Activated CD4-positive, alpha-beta T cell treated with anti-CD3 and anti-CD28 coated beads, Interleukin-2, amount 10 ng/mL, durations not matched to agents 7 days and 5 days (primary cell): ENCODE measurements at regions not wholly inside any gene's neighbourhood (a gene's known extent, or its start where the extent isn't known, plus 50 kb on each side); places are given as distances from the start of the nearest gene placed in this dataset.

Experiments
- CTCF ChIA-PET: fragments of 350-600 bp; sonication (Branson Sonifier 250); formaldehyde crosslinking; loops from one replicate; lab custom pipeline; 2021; ENCODE audit warnings: antibody characterized with exemption; lab: Charles Lee
- POLR2A ChIA-PET: fragments of 350-600 bp; sonication (Branson Sonifier 250); formaldehyde crosslinking; loops from one replicate; lab custom pipeline; 2021; ENCODE audit warnings: antibody characterized with exemption; lab: Charles Lee
- DNase-seq: peaks from one replicate; pipeline ENCODE4 v3.0.0-alpha.2; 2020
- H3K27ac Mint-ChIP-seq: one replicate; pipeline ENCODE4 v1.8.0; 2021; ENCODE audit warnings: mild to moderate bottlenecking, moderate library complexity, mixed read lengths
- H3K27me3 Mint-ChIP-seq: one replicate; pipeline ENCODE4 v1.8.0; 2021; ENCODE audit warnings: mixed read lengths
- H3K36me3 Mint-ChIP-seq: one replicate; pipeline ENCODE4 v1.8.0; 2021; ENCODE audit warnings: low read depth, mixed read lengths
- H3K4me1 Mint-ChIP-seq: one replicate; pipeline ENCODE4 v1.8.0; 2021; ENCODE audit warnings: mixed read lengths
- H3K4me3 Mint-ChIP-seq: one replicate; pipeline ENCODE4 v1.8.0; 2021; ENCODE audit warnings: mild to moderate bottlenecking, moderate library complexity, mixed read lengths
- H3K9me3 Mint-ChIP-seq: one replicate; pipeline ENCODE4 v1.8.0; 2021; ENCODE audit warnings: mixed read lengths

DNA sequence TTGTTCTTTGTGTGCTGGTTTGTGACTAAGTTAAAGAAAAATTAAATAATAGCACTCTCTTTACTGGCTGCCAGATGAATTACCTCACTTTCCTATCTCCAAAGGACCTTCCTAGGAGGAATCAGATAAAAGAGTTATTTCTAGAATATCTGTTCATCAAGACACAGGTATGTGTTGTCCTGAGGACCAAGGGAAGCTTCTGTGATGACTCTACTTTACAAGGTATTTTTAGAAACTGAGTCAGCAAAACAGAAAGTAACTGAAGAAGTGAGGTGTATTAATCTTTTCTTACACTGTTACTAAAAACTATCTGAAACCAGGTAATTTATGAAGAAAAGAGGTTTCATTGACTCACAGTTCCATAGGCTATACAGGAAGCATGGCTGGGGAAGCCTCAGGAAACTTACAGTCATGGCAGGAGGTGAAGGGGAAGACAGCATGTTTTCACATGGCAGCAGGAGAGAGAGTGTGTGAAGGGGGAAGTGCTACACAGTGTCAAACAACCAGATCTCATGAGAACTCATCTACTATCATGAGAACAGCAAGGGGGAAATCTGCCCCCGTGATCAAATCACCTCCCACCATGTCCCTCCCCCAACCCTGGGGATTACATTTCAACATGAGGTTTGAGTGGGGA, 189.2 kb upstream of the DMAC1 start:
- H3K36me3 Mint-ChIP-seq, result peaks cover 3% of the 10 kb centered on the region
- POLR2A ChIA-PET, result no interaction called here
- CTCF ChIA-PET, result no interaction called here
- peaks cover under 1% of the 10 kb centered on the region for H3K4me1 Mint-ChIP-seq
- H3K27me3 Mint-ChIP-seq, result no peaks in the 10 kb centered on the region
- no peak overlapping the region for H3K27ac Mint-ChIP-seq
- no peak for DNase-seq
- no peak overlapping the region for H3K4me3 Mint-ChIP-seq
- peaks cover 6% of the 10 kb centered on the region for H3K9me3 Mint-ChIP-seq

DNA sequence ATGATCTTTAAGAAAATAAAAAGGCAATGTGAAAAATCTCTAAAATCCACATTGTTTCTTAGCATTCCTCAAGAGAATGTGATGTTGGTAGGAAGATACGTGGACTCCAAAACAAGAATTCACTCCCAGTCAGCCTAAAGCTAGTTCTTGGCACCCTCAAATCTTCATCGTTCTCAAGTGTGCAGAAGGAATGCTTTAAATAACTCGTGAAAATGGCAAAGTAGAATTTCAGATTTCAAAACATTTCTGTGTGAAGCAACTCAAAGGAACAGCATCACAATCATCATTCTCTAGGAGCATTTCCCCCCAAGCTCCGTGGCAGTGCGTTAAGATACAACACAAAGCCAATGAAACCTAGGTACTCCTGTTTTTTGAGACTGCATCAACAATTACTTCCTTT, 185.1 kb upstream of the DMAC1 start:
- CTCF ChIA-PET, result no interaction called here
- peaks cover 36% of the 10 kb centered on the region for H3K4me1 Mint-ChIP-seq

DNA sequence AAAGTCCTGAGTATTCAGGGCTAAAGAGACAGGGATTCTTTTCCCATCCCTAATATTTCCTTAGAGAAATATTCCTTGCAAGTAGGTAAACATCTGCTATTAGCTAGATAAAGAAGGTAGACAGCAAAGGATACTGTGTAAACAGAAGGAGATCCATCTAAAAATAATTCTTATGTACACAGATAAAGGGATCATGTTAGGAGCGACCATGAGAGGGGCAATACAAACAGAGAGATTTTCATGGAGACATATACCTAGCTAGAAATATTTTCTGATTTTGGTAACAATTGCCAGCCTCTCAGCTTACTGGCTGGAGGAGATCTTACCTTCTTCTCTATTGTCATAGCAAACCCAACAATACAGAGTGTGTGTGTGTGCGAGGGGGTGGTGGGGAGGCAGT, 184.6 kb upstream of the DMAC1 start:
- peaks cover 9% of the 10 kb centered on the region for H3K36me3 Mint-ChIP-seq
- no peak for DNase-seq
- H3K27ac Mint-ChIP-seq, result no peak overlapping the region
- peaks cover 7% of the 10 kb centered on the region for H3K9me3 Mint-ChIP-seq
- ChIA-PET POLR2A (no interaction called here), CTCF (interaction anchor here (1.5 kb wide), 1 partner anchor 191 kb away, joined by 3 read pairs; no protein-coding TSS in a partner anchor)
- no peak overlapping the region for H3K4me3 Mint-ChIP-seq
- H3K27me3 Mint-ChIP-seq, result no peaks in the 10 kb centered on the region
- H3K4me1 Mint-ChIP-seq, result peaks cover 38% of the 10 kb centered on the region

More for the DNA sequence above, 185.1 kb upstream of the DMAC1 start:
- Mint-ChIP-seq H3K27me3 (no peaks in the 10 kb centered on the region), H3K9me3 (peaks cover 7% of the 10 kb centered on the region), H3K36me3 (peaks cover 9% of the 10 kb centered on the region), H3K27ac (no peak overlapping the region), H3K4me3 (no peak overlapping the region)
- POLR2A ChIA-PET, result no interaction called here
- no peak for DNase-seq

DNA sequence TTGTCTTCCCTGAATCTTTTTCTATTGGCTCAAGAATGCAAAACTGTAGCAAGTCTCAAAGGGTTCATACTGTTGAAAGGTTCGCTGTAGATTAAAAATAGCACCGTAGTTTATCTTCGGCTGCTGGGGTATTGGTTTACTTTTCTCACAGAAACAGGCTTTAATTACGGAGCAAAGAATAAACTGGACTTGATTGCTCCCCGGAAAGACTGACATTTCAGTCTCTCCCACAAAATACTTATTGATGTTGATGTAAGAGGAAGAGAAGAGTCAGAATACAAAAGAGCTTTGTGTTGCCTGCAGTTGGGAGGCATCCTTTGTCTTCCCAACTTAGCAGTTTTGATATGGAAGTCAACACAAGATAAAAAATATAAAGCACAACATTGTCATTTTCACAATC, 183.9 kb upstream of the DMAC1 start:
- CTCF ChIA-PET, result interaction anchor here (1.5 kb wide), 1 partner anchor 190 kb away, joined by 3 read pairs; no protein-coding TSS in a partner anchor
- DNase-seq, result no peak
- Mint-ChIP-seq H3K27me3 (no peaks in the 10 kb centered on the region), H3K27ac (peak overlapping the region; percentile 96), H3K9me3 (peaks cover 8% of the 10 kb centered on the region), H3K4me3 (no peak overlapping the region), H3K36me3 (peaks cover 9% of the 10 kb centered on the region), H3K4me1 (peaks cover 42% of the 10 kb centered on the region)
- POLR2A ChIA-PET, result no interaction called here

DNA sequence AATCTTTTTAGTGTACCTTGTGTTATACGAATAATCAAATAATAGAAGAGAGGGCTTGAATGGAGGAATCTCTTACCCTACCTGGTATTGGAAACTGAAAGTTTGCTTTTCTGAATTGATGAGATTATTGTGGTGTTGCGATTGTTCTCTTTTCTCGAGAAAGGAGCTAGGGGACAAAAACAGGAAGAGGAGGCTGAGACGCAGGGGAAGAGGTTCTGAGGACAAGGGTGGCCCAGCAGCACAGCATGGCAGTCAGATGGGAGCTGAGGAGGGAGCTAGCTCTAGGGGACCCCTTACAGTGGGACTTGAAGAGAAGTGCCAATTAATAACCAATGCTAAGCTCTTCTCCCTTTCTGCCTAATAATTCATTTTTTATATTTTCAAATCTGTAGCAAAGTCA, 183.3 kb upstream of the DMAC1 start:
- peaks cover 9% of the 10 kb centered on the region for H3K36me3 Mint-ChIP-seq
- peak overlapping the region; percentile 96 for H3K27ac Mint-ChIP-seq
- no peaks in the 10 kb centered on the region for H3K27me3 Mint-ChIP-seq
- H3K9me3 Mint-ChIP-seq, result peaks cover 11% of the 10 kb centered on the region
- no peak overlapping the region for H3K4me3 Mint-ChIP-seq
- ChIA-PET POLR2A (no interaction called here), CTCF (interaction anchor here (1.5 kb wide), 1 partner anchor 190 kb away, joined by 3 read pairs; no protein-coding TSS in a partner anchor)
- H3K4me1 Mint-ChIP-seq, result peaks cover 48% of the 10 kb centered on the region
- DNase-seq, result no peak

DNA sequence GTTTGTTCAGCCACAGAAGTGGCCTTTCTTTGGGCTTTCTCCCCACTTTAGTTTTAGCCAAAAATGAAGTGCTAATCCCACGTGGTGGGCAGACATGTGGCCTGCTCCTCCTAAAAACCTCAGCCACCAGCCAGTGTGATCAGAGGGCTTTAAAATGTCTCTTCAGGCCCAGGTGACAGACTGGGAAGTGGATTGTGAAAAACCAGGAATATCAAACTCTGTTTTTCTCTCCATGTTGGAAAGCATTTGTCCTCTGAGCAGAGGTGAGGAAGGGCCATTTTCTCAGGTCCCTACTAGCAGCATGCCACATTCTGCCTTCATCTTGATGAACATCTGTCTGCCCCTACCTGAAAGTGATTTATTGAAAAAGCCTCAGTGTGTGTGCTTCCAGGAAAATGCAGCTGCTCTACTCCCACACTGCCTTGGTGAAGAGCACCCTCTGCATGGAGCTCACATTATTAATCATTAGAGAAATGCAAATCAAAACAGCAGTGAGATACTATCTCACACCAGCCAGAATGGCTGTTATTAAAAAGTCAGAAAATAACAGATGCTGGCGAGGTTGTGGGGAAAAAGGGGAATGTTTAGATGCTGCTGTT, 181.2 kb upstream of the DMAC1 start:
- POLR2A ChIA-PET, result no interaction called here
- Mint-ChIP-seq H3K4me3 (no peak overlapping the region), H3K9me3 (peaks cover 11% of the 10 kb centered on the region), H3K27ac (no peak overlapping the region), H3K4me1 (peaks cover 67% of the 10 kb centered on the region), H3K27me3 (no peaks in the 10 kb centered on the region), H3K36me3 (peaks cover 9% of the 10 kb centered on the region)
- CTCF ChIA-PET, result interaction anchor here (1.1 to 1.2 kb wide), 2 partner anchors 8 to 11 kb away, joined by 3 read pairs; no protein-coding TSS in a partner anchor
- DNase-seq, result no peak

DNA sequence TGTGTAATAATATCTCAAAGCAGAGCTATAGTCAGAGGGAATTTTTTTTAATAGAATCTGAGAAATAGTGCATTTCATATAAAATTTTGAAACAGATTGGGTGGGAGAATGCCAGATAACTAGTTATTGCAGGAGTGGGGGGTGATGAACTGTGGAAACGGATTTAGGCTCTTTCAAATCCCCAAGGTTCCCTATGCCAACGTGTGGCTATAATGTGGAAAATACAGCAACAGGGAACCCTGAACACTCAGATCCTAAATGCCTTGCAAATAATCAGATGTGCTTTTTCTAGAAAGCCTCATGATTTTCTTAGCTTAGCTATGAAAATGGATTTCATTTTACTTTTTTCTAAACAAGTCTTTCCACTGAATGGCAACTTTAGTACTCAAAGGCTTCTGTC, 180.5 kb upstream of the DMAC1 start:
- ChIA-PET CTCF (no interaction called here), POLR2A (no interaction called here)
- Mint-ChIP-seq H3K27me3 (no peaks in the 10 kb centered on the region), H3K4me3 (no peak overlapping the region), H3K4me1 (peaks cover 74% of the 10 kb centered on the region), H3K36me3 (peaks cover 10% of the 10 kb centered on the region), H3K27ac (no peak overlapping the region), H3K9me3 (peaks cover 11% of the 10 kb centered on the region)
- DNase-seq, result no peak

DNA sequence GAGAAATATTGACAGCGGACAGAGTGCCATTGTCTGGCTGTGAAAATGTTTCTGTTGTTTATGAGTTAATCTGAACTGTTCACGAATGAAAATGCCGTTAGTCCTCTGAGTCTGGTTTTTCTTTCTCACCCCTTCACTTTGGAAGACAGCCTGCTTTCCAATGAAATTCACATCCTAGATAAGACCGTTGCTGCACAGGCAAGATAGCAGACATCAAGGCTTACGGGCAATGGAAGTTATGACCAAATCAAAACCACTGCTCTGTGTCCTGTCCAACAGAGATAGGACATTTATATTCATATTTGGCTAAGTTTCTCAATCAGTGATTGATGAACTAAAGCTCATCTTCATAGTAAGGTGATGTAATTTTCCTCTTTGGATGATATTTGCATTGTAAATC, 180.0 kb upstream of the DMAC1 start:
- peaks cover 15% of the 10 kb centered on the region for H3K9me3 Mint-ChIP-seq
- ChIA-PET POLR2A (no interaction called here), CTCF (interaction anchor here (0.7 kb wide), 1 partner anchor 29 kb away, joined by 3 read pairs; no protein-coding TSS in a partner anchor)
- H3K27ac Mint-ChIP-seq, result no peak overlapping the region
- H3K36me3 Mint-ChIP-seq, result peaks cover 14% of the 10 kb centered on the region
- peaks cover 78% of the 10 kb centered on the region for H3K4me1 Mint-ChIP-seq
- no peaks in the 10 kb centered on the region for H3K27me3 Mint-ChIP-seq
- no peak for DNase-seq
- no peak overlapping the region for H3K4me3 Mint-ChIP-seq

DNA sequence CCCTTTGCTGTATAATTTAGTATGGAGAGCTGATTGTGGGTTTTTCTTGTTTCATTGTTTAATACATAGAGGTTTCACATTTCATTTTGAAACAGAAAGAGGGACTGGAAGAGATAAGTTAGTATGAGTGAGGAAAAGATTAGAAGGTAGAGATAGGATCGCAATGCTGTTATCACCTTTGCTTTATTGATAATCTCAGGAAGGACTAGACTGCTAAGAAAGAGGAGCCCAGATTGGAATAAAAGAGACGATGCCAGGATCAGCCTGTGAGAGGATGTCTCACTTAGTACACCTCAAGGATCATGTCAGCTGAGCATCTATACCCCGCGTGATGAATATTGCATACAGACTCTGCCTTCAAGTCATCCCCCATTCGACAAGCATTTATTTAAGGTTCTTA, 178.0 kb upstream of the DMAC1 start:
- Mint-ChIP-seq H3K4me1 (peaks cover 77% of the 10 kb centered on the region), H3K4me3 (no peak overlapping the region)

DNA sequence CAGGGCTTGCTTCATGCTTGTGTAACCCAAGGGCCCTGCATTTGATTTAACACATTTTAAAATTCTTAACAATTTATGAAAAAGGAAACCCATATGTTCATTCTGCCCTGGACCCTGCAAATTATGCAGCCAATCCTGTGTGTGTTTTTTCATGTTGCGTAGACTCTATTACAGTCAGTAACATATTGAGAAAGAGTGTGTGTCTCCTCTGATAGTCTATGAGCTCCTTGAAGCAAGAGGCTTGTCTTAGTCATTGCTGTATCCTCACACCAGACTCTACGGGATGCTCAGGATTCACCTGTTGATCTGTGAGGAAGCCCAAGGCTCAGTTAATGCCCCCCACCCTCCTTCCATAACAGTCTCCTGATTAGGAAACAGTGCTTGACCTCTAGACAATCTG, 177.3 kb upstream of the DMAC1 start:
- CTCF ChIA-PET, result no interaction called here
- Mint-ChIP-seq H3K4me1 (peaks cover 73% of the 10 kb centered on the region), H3K9me3 (peaks cover 9% of the 10 kb centered on the region), H3K36me3 (peaks cover 18% of the 10 kb centered on the region), H3K27ac (peak overlapping the region; percentile 96), H3K27me3 (no peaks in the 10 kb centered on the region), H3K4me3 (peak overlapping the region; percentile 24)
- POLR2A ChIA-PET, result no interaction called here
- DNase-seq, result no peak

More for the DNA sequence above, 178.0 kb upstream of the DMAC1 start:
- CTCF ChIA-PET, result no interaction called here
- peak overlapping the region; percentile 96 for H3K27ac Mint-ChIP-seq
- peaks cover 18% of the 10 kb centered on the region for H3K36me3 Mint-ChIP-seq
- POLR2A ChIA-PET, result no interaction called here
- no peaks in the 10 kb centered on the region for H3K27me3 Mint-ChIP-seq
- DNase-seq, result no peak
- peaks cover 9% of the 10 kb centered on the region for H3K9me3 Mint-ChIP-seq

DNA sequence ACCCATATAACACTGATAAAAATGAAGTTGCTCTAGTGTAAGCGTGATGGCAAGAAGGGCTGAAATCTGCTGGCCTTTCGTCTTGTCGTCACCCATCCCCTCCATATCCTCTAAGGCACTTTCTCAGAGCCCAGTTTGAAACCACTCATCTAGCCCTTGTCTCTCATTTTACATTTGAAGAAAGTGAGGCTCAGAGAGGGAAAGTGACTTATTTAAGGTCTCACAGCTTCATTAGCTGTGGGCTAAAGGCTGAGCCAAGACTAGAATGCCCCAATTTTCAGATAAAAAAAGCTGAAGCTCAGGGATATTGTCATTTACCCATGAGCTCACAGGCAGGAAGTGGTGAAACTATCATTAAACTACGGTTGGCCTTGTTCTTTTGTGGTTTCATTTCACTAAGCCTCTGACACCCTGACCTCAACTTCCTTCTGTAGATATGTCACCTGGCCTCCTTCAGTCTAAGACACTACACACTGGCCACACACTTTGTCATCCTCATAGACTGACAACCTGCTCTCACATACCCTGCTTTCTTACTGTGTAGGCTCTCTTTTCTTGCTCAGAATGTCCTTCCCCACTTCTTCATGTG, 176.7 kb upstream of the DMAC1 start:
- ChIA-PET POLR2A (no interaction called here), CTCF (interaction anchor here (0.6 to 1.3 kb wide), 3 partner anchors 9 to 28 kb away, joined by 3 to 5 read pairs (median 4); no protein-coding TSS in a partner anchor)
- Mint-ChIP-seq H3K9me3 (peaks cover 9% of the 10 kb centered on the region), H3K36me3 (peaks cover 14% of the 10 kb centered on the region), H3K27ac (peak overlapping the region; percentile 96), H3K27me3 (no peaks in the 10 kb centered on the region), H3K4me1 (peaks cover 67% of the 10 kb centered on the region), H3K4me3 (peak overlapping the region; percentile 38)
- DNase-seq, result peak; percentile 81

DNA sequence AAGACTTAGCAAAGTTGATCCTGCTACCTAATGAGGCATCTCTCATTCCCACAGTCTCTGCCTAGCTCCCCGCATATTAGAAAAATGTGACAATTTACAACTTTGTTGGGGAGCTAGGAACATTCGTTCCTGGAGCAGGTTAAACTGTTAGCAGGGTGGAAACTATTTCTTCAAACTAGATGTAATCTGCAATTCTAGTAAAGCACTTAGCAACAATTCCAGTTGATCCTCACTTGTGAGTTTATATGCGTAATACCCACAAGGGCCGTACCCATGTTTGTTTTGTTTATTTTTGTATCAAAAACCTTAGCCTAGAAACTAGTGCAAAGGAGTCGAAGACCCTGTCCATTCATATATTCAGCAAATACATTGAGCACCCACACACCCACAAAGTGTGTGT, 175.8 kb upstream of the DMAC1 start:
- Mint-ChIP-seq H3K4me1 (peaks cover 59% of the 10 kb centered on the region), H3K27me3 (no peaks in the 10 kb centered on the region), H3K4me3 (no peak overlapping the region), H3K9me3 (peaks cover 9% of the 10 kb centered on the region), H3K27ac (peak overlapping the region; percentile 14), H3K36me3 (peaks cover 14% of the 10 kb centered on the region)
- POLR2A ChIA-PET, result no interaction called here
- CTCF ChIA-PET, result interaction anchor here (1.3 kb wide), 2 partner anchors 8 to 27 kb away, joined by 4 to 5 read pairs; no protein-coding TSS in a partner anchor
- DNase-seq, result no peak

DNA sequence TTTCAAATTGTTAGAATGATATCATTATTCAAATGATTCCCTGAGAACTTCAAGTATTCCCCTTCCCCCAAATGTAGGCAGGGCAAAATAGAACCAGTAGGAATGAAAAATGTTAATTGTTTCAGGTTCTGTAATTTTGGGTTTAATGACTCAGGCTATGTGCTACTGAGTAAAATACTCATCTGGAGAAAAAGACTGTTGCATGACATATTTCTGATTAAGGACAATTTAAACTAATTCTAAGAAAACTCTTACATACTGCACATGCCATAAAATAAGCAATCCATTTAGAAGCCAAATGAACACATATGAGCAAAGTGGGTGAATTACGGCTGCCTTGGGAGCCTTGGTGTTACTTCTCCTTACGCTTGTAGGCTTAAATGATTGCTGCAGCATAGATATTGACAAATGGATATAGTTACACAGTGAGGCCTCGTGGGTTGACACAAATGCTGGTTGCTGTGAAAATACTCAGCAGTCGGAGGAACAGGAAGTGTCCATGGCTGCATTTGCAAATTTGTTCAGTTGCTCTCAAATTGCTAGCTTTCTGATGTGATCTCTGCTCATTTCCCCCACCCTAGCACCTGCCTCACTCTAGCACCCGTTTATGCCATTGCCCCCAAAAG, 174.9 kb upstream of the DMAC1 start:
- Mint-ChIP-seq H3K9me3 (peaks cover 9% of the 10 kb centered on the region), H3K4me3 (no peak overlapping the region), H3K27ac (peak overlapping the region; percentile 81), H3K4me1 (peaks cover 51% of the 10 kb centered on the region), H3K27me3 (no peaks in the 10 kb centered on the region), H3K36me3 (peaks cover 14% of the 10 kb centered on the region)
- POLR2A ChIA-PET, result no interaction called here
- peak; percentile 20 for DNase-seq
- CTCF ChIA-PET, result no interaction called here
